ENCODE measurements at regions not wholly inside any gene's neighbourhood (a gene's known extent, or its start where the extent isn't known, plus 50 kb on each side); places are given as distances from the start of the nearest gene placed in this dataset.
"Not testable (repeated sequence)": the region's sequence is repeated elsewhere in the genome, so short reads cannot be mapped to it uniquely, and the experiment has no call there.

DNA sequence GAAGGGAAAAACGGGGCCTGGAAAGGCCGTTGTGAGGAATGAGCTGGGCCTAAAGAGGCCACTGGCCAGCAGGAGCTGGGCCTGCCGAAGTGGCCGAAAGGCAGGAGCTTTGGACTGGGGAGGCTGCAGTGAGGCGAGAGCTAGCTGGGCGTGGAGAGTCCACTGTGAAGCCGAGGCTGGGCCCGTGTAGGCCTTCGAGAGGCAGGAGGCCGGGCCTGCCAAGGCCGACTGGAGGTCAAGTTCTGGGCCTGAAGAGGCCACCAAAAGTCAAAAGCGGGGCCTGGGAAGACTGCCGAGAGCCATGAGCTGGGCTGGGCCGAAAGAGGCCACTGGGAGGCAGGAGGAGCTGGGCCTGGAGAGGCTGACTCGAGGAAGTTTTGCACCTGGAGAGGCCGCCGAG is 69.6 kb upstream of the COBL start:
- not testable (repeated sequence) for DNase-seq (ENCODE audit: low spot score, unreplicated experiment); H3K4me3 Mint-ChIP-seq (ENCODE audit: low read depth); H3K27ac Mint-ChIP-seq; H3K36me3 Mint-ChIP-seq (ENCODE audit: insufficient read depth); H3K9me3 Mint-ChIP-seq (ENCODE audit: low read depth); H3K27me3 Mint-ChIP-seq; H3K4me1 Mint-ChIP-seq (ENCODE audit: low read depth)

DNA sequence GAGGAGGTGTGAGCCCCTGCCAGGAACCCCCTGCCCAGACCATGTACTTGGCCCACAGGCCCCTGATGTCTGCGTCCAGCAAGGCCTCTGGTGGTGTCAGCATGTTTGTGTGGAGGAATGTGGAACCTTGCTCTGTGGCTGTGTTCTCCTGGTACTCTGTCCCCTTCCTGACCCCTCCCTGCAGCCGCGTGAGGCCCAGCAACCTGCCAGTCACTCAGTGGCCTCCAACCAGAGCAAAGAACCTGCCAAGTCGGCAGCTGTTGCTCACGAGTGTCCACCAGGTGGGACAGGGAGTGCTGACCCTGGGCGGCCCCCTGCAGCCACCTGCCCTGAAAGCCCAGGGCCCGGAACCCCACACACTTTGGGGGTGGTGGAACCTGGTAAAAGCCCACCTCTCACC is 65.6 kb upstream of the COBL start:
- not testable (repeated sequence) for H3K4me1 Mint-ChIP-seq (ENCODE audit: low read depth); DNase-seq (ENCODE audit: low spot score, unreplicated experiment); H3K9me3 Mint-ChIP-seq (ENCODE audit: low read depth); H3K4me3 Mint-ChIP-seq (ENCODE audit: low read depth); H3K36me3 Mint-ChIP-seq (ENCODE audit: insufficient read depth); H3K27me3 Mint-ChIP-seq; H3K27ac Mint-ChIP-seq

DNA sequence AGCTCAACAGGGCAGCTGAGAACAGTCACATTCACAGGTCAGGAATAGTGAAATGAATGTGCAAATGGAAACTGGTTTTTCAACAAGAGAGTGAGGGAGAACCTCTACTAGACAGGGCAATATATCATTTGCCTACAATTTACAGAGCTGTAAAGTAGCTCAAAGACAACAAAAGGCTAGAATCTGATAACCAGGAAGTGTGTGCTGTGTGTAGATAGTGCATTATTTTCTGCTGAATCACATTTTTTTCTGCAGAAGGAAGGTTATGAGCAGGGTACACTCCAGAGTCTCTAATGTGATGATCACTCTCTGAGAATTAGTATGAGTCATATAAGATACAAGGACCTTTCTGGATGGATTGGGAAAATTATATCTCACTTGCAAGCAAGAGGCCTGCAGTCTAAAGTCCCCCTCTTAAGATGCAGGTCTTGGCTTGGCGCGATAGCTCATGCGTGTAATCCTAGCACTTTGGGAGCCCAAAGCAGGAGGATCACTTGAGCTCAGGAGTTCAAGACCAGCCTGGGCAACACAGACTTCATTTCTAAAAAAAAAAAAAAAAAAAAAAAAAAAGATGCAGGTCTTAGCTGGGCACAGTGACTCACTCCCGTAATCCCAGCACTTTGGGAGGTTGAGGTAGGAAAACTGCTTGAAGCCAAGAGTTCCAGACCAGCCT is 59.9 kb upstream of the COBL start:
- no peak for DNase-seq (ENCODE audit: low spot score, unreplicated experiment)
- Mint-ChIP-seq H3K36me3 (ENCODE audit: insufficient read depth) (no peaks in the 10 kb centered on the region), H3K9me3 (ENCODE audit: low read depth) (no peaks in the 10 kb centered on the region), H3K27ac (peak overlapping the region; percentile 34), H3K4me3 (ENCODE audit: low read depth) (no peak overlapping the region), H3K27me3 (no peaks in the 10 kb centered on the region), H3K4me1 (ENCODE audit: low read depth) (peaks cover 8% of the 10 kb centered on the region)
- TF ChIP-seq, protein P1, sequence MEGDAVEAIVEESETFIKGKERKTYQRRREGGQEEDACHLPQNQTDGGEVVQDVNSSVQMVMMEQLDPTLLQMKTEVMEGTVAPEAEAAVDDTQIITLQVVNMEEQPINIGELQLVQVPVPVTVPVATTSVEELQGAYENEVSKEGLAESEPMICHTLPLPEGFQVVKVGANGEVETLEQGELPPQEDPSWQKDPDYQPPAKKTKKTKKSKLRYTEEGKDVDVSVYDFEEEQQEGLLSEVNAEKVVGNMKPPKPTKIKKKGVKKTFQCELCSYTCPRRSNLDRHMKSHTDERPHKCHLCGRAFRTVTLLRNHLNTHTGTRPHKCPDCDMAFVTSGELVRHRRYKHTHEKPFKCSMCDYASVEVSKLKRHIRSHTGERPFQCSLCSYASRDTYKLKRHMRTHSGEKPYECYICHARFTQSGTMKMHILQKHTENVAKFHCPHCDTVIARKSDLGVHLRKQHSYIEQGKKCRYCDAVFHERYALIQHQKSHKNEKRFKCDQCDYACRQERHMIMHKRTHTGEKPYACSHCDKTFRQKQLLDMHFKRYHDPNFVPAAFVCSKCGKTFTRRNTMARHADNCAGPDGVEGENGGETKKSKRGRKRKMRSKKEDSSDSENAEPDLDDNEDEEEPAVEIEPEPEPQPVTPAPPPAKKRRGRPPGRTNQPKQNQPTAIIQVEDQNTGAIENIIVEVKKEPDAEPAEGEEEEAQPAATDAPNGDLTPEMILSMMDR (IDR thresholded peaks at IDR 0.05; ENCODE audit: unreplicated experiment): no peak

DNA sequence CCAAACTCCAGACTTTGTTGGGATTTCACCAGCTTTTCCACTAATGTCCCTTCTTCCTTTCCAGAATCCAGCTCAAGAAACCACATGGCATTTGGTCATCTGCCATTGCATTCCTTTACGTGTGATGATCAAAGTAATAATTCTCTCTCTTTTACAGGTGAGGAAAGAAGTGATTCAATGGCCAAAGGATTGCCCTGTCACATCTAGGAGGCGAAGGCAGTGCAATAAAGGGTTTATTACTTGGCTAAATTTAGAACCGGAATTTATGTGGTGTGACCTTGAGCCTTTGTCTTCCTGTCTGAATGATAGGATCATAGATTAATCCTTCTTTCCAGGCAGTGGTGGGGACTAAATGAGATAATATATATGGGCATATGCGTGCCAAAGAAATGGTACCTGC is 58.3 kb upstream of the COBL start:
- Mint-ChIP-seq H3K27ac (no peak overlapping the region), H3K4me1 (ENCODE audit: low read depth) (peaks cover 8% of the 10 kb centered on the region), H3K27me3 (no peaks in the 10 kb centered on the region), H3K9me3 (ENCODE audit: low read depth) (no peaks in the 10 kb centered on the region), H3K4me3 (ENCODE audit: low read depth) (no peak overlapping the region), H3K36me3 (ENCODE audit: insufficient read depth) (no peaks in the 10 kb centered on the region)
- DNase-seq (ENCODE audit: low spot score, unreplicated experiment): no peak
- TF ChIP-seq, protein P1 (IDR thresholded peaks at IDR 0.05; ENCODE audit: unreplicated experiment): no peak

DNA sequence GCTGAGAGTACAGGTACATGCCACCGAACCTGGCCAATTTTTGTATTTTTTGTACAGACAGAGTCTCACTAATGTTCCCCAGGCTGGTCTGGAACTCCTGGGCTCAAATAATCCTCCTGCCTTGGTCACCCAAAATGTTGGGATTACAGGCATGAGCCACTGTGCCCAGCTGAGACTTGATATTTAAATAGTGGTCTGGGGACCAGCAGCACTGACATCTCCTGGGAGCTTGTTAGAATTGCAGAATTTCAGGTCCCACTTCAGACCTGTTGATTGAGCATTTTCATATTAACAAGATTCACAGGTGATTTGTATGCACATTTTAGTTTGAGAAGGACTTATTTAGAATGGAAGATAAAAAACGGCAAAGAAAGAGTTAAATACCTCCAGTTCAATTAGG is 57.0 kb upstream of the COBL start:
- not testable (repeated sequence) for H3K9me3 Mint-ChIP-seq (ENCODE audit: low read depth); H3K4me1 Mint-ChIP-seq (ENCODE audit: low read depth); H3K27me3 Mint-ChIP-seq; H3K4me3 Mint-ChIP-seq (ENCODE audit: low read depth); DNase-seq (ENCODE audit: low spot score, unreplicated experiment); H3K27ac Mint-ChIP-seq; H3K36me3 Mint-ChIP-seq (ENCODE audit: insufficient read depth)
- TF ChIP-seq, protein P1 (IDR thresholded peaks at IDR 0.05; ENCODE audit: unreplicated experiment): peak; percentile 17

DNA sequence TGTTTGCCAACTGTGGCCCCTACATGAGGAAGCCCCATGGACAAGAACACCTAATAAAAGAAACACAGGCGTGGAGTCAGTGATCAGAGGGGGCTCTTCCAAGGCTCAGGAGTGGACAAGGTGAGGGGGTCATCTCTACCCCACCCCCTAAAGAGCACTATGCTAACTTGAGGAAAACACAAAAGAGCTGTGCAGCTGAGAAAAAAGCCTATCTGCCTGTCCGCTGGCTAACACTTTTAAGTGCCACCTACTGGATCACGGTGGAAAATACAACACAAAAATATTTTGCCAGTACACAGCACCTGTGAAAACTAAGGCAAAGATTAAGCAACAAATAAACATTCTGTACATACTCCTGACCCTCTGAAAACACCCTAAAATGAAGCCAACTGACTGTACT is 53.1 kb upstream of the COBL start:
- peaks cover 9% of the 10 kb centered on the region for H3K27me3 Mint-ChIP-seq

DNA sequence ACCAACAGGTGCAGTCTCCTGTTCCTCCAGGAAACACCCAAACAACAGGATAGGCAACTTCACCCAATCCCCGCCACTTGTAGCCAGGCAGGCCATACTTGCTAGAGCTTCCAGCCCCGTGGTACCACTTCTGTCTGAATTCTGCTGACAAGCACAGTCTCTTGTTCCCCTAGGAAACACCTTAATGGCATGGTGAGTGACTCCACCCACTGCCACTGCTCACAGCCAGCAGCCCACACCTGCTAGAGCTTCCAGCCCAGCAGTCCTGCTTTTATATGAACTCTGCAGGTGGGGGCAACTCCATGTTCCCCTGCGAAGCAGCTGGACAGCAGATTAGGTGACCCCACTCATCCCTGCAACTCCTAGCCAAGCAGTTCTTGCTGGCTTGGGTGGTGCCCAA is 52.6 kb upstream of the COBL start:
- H3K9me3 Mint-ChIP-seq (ENCODE audit: low read depth); H3K36me3 Mint-ChIP-seq (ENCODE audit: insufficient read depth): not testable (repeated sequence)

More for the DNA sequence above, 53.1 kb upstream of the COBL start:
- DNase-seq (ENCODE audit: low spot score, unreplicated experiment): no peak
- no peak overlapping the region for H3K27ac Mint-ChIP-seq
- H3K4me1 Mint-ChIP-seq (ENCODE audit: low read depth): peaks cover 4% of the 10 kb centered on the region
- H3K4me3 Mint-ChIP-seq (ENCODE audit: low read depth): no peak overlapping the region
- H3K36me3 Mint-ChIP-seq (ENCODE audit: insufficient read depth): no peaks in the 10 kb centered on the region
- TF ChIP-seq, protein P1 (IDR thresholded peaks at IDR 0.05; ENCODE audit: unreplicated experiment): peak; percentile 59
- no peaks in the 10 kb centered on the region for H3K9me3 Mint-ChIP-seq (ENCODE audit: low read depth)

More for the DNA sequence above, 52.6 kb upstream of the COBL start:
- H3K4me1 Mint-ChIP-seq (ENCODE audit: low read depth); H3K4me3 Mint-ChIP-seq (ENCODE audit: low read depth); H3K27ac Mint-ChIP-seq; DNase-seq (ENCODE audit: low spot score, unreplicated experiment): not testable (repeated sequence)
- peaks cover 11% of the 10 kb centered on the region for H3K27me3 Mint-ChIP-seq

Measured in progenitor cell of endocrine pancreas (in vitro differentiated cells).